GM12878 (cell line): ENCODE measurements at regions not wholly inside any gene's neighbourhood (a gene's known extent, or its start where the extent isn't known, plus 50 kb on each side); places are given as distances from the start of the nearest gene placed in this dataset.

ENCODE experiments used
- ATAC-seq: fragments of 200-7000 bp; cut with Tn5 transposase; 3 replicates; pipeline ENCODE4 v1.9.1; 2020; ENCODE audit warnings: mild to moderate bottlenecking, moderate library complexity
- BruUV-seq: library from RNA; stranded (reverse); fragments of 400-500 nt; replicated peaks from 2 replicates; lab custom pipeline; 2021; lab: Mats Ljungman, UMichigan
- CTCF ChIA-PET: fragments of 300-600 bp; sonication (Branson Sonifier 250); formaldehyde crosslinking; extraction: SDS; loops from one replicate; lab custom pipeline; 2021; ENCODE audit warnings: inconsistent platforms; lab: Yijun Ruan, JAX
- POLR2A ChIA-PET: fragments of 350-600 bp; formaldehyde crosslinking; extraction: SDS; loops from one replicate; lab custom pipeline; 2021; ENCODE audit warnings: inconsistent platforms; lab: Charles Lee
- RAD21 ChIA-PET: fragments of 300-600 bp; sonication (Branson Sonifier 250); formaldehyde crosslinking; loops from one replicate; lab custom pipeline; 2023; ENCODE audit warnings: antibody characterized with exemption; ENCODE audit not compliant: unreplicated experiment; lab: Charles Lee
- SMC1A ChIA-PET: fragments of 300-600 bp; sonication (Branson Sonifier 250); formaldehyde crosslinking; loops from one replicate; lab custom pipeline; 2023; ENCODE audit not compliant: unreplicated experiment, uncharacterized antibody; lab: Charles Lee
- DNase-seq: peaks from one replicate; pipeline ENCODE4 v3.0.0-alpha.2; 2011; ENCODE audit warnings: low read depth, low spot score
- FAIRE-seq: peaks from 3 replicates; lab custom pipeline; 2011; peaks lifted over from hg19 to GRCh38; lab: Jason Lieb, UNC
- H2AFZ ChIP-seq: 2 replicates; pipeline ENCODE4 v1.6.0; 2011; ENCODE audit warnings: low read depth, low read length, control low read depth; ENCODE audit not compliant: control insufficient read depth
- H3K27ac ChIP-seq: 2 replicates; pipeline ENCODE4 v1.5.1; 2011; ENCODE audit warnings: control low read depth; ENCODE audit not compliant: control insufficient read depth, insufficient read depth
- H3K27me3 ChIP-seq, 2 experiments: replicated peaks in 1 of 2; 2 replicates each; pipeline versions ENCODE4 v1.6.0 to v1.6.1; 2011; ENCODE audit warnings: low read length in 1 of 2; ENCODE audit not compliant: control insufficient read depth in 2 of 2, insufficient read depth in 2 of 2
- H3K36me3 ChIP-seq, 2 experiments: 2 replicates each; pipeline ENCODE4 v1.5.1; 2011; ENCODE audit warnings: low read length in 1 of 2; ENCODE audit not compliant: control insufficient read depth in 2 of 2, insufficient read depth in 2 of 2
- H3K4me1 ChIP-seq: 2 replicates; pipeline ENCODE4 v1.6.1; 2011; ENCODE audit warnings: mild to moderate bottlenecking, low read length, moderate library complexity, mixed read lengths; ENCODE audit not compliant: control insufficient read depth, insufficient read depth
- H3K4me2 ChIP-seq: 2 replicates; pipeline ENCODE4 v1.6.0; 2011; ENCODE audit warnings: control low read depth; ENCODE audit not compliant: control insufficient read depth, insufficient read depth
- H3K4me3 ChIP-seq: fragments of 200-600 bp; sonication (generic); 2 replicates; pipeline ENCODE4 v1.5.1; 2016
- H3K79me2 ChIP-seq: 2 replicates; pipeline ENCODE4 v1.6.0; 2011; ENCODE audit warnings: low read length; ENCODE audit not compliant: control insufficient read depth, insufficient read depth
- H3K9ac ChIP-seq: 2 replicates; pipeline ENCODE4 v1.8.0; 2011; ENCODE audit warnings: low read length, control low read depth, mixed read lengths; ENCODE audit not compliant: control insufficient read depth, insufficient read depth
- H3K9me3 ChIP-seq: replicated peaks from 3 replicates; pipeline ENCODE4 v1.5.1; 2011; ENCODE audit warnings: mild to moderate bottlenecking, low read length; ENCODE audit not compliant: control insufficient read depth, insufficient read depth
- H4K20me1 ChIP-seq: 2 replicates; pipeline ENCODE4 v1.6.0; 2011; ENCODE audit not compliant: control insufficient read depth, insufficient read depth
- CHD4 ChIP-seq: fragments of 200-600 bp; sonication (generic); IDR thresholded peaks from 2 replicates; pipeline ENCODE4 v1.6.1; 2016; ENCODE audit warnings: mild to moderate bottlenecking
- CTCF ChIP-seq, 3 experiments: IDR thresholded peaks in 2 of 3; conservative IDR thresholded peaks in 1 of 3; 2 replicates each; pipeline ENCODE4 v1.5.1; 2011; ENCODE audit warnings: low read depth in 3 of 3, low read length in 3 of 3, mild to moderate bottlenecking in 3 of 3, control low read depth in 2 of 3, moderate library complexity in 2 of 3, inconsistent platforms in 1 of 3, mixed read lengths in 1 of 3; ENCODE audit not compliant: control insufficient read depth in 2 of 3, insufficient read depth in 1 of 3; ENCODE audit errors: extremely low read depth in 1 of 3
- HCFC1 ChIP-seq: fragments of 150-350 bp; IDR thresholded peaks from 2 replicates; pipeline ENCODE4 v1.6.1; 2014; ENCODE audit warnings: low read length
- PAX8 ChIP-seq: fragments of 450-650 bp; IDR thresholded peaks from 2 replicates; pipeline ENCODE4 v1.6.1; 2017; ENCODE audit warnings: mild to moderate bottlenecking, moderate library complexity
- POLR2A ChIP-seq: IDR thresholded peaks from 2 replicates; pipeline ENCODE4 v1.6.1; 2011; ENCODE audit warnings: low read depth, mild to moderate bottlenecking, low read length
- POLR2AphosphoS2 ChIP-seq: IDR thresholded peaks from 2 replicates; pipeline ENCODE4 v1.6.1; 2011; ENCODE audit warnings: low read depth, mild to moderate bottlenecking, low read length, improper control_type of control experiment, moderate library complexity
- RAD21 ChIP-seq: IDR thresholded peaks from 2 replicates; pipeline ENCODE4 v1.6.1; 2011; ENCODE audit warnings: mild to moderate bottlenecking, low read depth, low read length, moderate library complexity; ENCODE audit not compliant: insufficient read depth
- RELB ChIP-seq: fragments of 450-650 bp; IDR thresholded peaks from 2 replicates; pipeline ENCODE4 v1.6.1; 2017; ENCODE audit warnings: low read depth, mild to moderate bottlenecking, moderate library complexity
- SIX5 ChIP-seq: IDR thresholded peaks from 2 replicates; pipeline ENCODE4 v1.6.1; 2011; ENCODE audit warnings: mild to moderate bottlenecking, low read depth, low read length, moderate library complexity; ENCODE audit not compliant: severe bottlenecking
- SMARCA5 ChIP-seq: fragments of 450-650 bp; IDR thresholded peaks from 2 replicates; pipeline ENCODE4 v1.6.1; 2017; ENCODE audit warnings: mild to moderate bottlenecking
- SMC3 ChIP-seq: IDR thresholded peaks from 2 replicates; pipeline ENCODE4 v1.6.1; 2011; ENCODE audit warnings: low read length, improper control_type of control experiment, borderline replicate concordance
- ZBTB4 ChIP-seq: fragments of 450-650 bp; formaldehyde crosslinking; IDR thresholded peaks from 2 replicates; pipeline ENCODE4 v1.4.0; 2022; ENCODE audit warnings: mild to moderate bottlenecking, moderate library complexity
- in situ Hi-C: fragments of 300-500 bp; cut with MboI; formaldehyde crosslinking; loops from 9 replicates; pipeline ENCODE4 v1.14.3; 2018; ENCODE audit warnings: mixed read lengths
- intact Hi-C: fragments of 100-400 bp; cut with micrococcal nuclease; formaldehyde crosslinking; loops from one replicate; pipeline ENCODE4 v1.14.2; 2022; ENCODE audit not compliant: unreplicated experiment

- TF ChIP-seq CHD4 (no peak), POLR2A (no peak), SMC3 (no peak)
- TF ChIP-seq, all 136 proteins: peak for 0
These were observed 1002.5 kb downstream of the BCL11B start (continued) for GRCh38 chr14:98269533-98269932.

GRCh38 chr14:98270201-98270600 is 1001.8 kb downstream of the BCL11B start:
- Histone ChIP-seq H3K27me3 (no peaks in the 10 kb centered on the region), H3K9ac (no peak overlapping the region), H3K9me3 (no peaks in the 10 kb centered on the region), H2AFZ (no peak overlapping the region), H3K36me3 (no peaks in the 10 kb centered on the region), H3K79me2 (no peaks in the 10 kb centered on the region), H4K20me1 (no peaks in the 10 kb centered on the region), H3K4me2 (no peak overlapping the region), H3K27ac (no peak overlapping the region), H3K4me3 (no peak overlapping the region), H3K4me1 (no peaks in the 10 kb centered on the region)
- no peak for TF ChIP-seq SMARCA5
- TF ChIP-seq POLR2AphosphoS2 = no peak
- no peak for TF ChIP-seq SIX5
- no peak for TF ChIP-seq CHD4
- no peak for TF ChIP-seq PAX8
- TF ChIP-seq RAD21 = no peak
- no peak for TF ChIP-seq RELB
- no peak for TF ChIP-seq CTCF (IDR thresholded peaks at IDR 0.05 in 2 of 3, conservative IDR thresholded peaks at IDR 0.05 in 1 of 3; ENCODE audit: control insufficient read depth in 2 of 3, extremely low read depth in 1 of 3, insufficient read depth in 1 of 3, low read depth in 3 of 3, low read length in 3 of 3)
- TF ChIP-seq HCFC1 = no peak
- TF ChIP-seq ZBTB4 (CRISPR knock-in tag) = no peak
- RAD21 ChIA-PET = no interaction called here
- FAIRE-seq (no peak), ATAC-seq (no peak), DNase-seq (no peak)
- intact Hi-C loops = no loop called here
- no TSS peak for BruUV-seq
- CTCF ChIA-PET = interaction anchor here (1.0 kb wide), 1 partner anchor 11 kb away, joined by 3 read pairs; no protein-coding TSS in a partner anchor
- POLR2A ChIA-PET = no interaction called here
- in situ Hi-C loops = no loop called here
- SMC1A ChIA-PET = no interaction called here
